ENCODE measurements at regions not wholly inside any gene's neighbourhood (a gene's known extent, or its start where the extent isn't known, plus 50 kb on each side); places are given as distances from the start of the nearest gene placed in this dataset.

DNA sequence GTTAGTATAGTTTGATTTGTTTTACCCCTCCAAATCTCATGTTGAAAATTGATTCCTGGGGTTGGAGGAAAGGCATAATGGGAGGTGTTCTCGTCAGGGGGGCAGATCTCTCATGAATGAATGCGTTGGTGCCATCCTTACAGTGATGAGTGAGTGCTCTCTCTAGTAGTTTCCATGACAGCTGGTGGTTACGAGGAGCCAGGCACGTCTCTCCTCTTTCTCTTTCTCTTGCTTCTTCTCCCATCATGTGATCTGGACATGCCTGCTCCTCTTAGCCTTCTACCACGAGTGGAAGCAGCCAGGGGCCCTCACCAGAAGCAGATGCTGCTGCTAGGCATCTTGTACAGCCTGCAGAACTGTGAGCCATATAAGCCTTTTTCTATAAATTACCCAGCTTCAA lies 454.1 kb downstream of the EFNA5 start:
- no peak for DNase-seq (ENCODE audit: low read depth in 2 of 2)

DNA sequence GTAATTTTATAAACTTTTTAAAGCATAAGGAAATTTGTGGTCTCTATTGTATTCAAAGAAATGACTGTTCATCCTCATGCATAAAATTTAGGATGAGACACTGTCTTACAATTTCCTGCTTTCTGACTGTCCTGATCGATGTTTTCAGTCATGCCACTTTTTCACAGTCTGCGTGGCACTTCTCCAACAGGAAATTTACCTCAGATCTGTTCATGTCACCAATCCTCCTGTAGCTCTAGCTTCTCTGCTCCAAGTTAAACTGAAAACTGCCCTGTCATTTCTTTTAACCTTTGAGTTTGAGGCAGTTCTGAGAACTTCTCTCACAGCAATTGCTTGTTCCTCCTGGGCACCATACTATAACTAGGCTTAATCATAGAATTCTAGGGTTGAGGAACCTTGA lies 455.1 kb downstream of the EFNA5 start:
- no peak for DNase-seq (ENCODE audit: low read depth in 2 of 2)

GRCh38 chr5:107213025-107213424 lies 457.7 kb downstream of the EFNA5 start:
- DNase-seq (ENCODE audit: low read depth in 2 of 2), result no peak

GRCh38 chr5:107211630-107212029 lies 459.1 kb downstream of the EFNA5 start:
- DNase-seq (ENCODE audit: low read depth in 2 of 2), result no peak

GRCh38 chr5:107208867-107209266 lies 461.9 kb downstream of the EFNA5 start:
- no peak for DNase-seq (ENCODE audit: low read depth in 2 of 2)

DNA sequence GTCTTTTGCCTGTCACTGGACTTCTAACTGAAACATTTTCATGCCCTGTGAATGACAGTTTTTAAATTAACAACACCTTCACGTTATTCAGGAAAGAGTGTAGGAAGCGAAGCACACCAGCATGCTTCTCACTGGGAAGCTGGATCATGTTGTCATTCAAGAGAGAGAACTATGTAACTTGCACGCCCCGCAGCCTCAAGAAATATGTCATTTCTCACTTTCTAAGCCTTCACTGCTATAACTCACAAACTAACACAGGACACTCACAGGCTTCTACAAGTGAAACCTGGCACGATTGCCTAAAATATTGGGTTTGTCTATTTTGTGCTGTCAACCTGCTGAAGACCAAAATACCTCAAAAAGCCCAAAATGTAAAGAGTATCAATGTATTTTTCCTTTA lies 466.3 kb downstream of the EFNA5 start:
- no peak for DNase-seq (ENCODE audit: low read depth in 2 of 2)

DNA sequence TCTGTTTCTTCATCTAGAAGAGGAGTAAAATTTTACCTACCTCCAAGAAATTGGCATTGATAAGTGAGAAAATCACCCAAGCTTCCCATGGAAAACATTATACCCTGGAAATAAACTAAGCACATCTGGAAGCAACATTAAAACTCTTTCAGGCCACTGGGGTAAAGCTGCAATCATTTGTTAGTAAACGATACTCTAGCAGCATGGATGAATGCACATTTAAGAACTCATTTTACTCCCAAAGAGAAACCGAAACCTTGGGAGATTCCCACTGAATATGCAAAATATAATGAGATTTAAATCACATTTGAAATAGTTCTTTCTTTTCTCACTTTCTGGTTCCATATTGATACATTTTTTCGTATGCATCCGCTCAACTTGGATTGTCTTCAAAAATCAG lies 467.5 kb downstream of the EFNA5 start:
- DNase-seq (ENCODE audit: low read depth in 2 of 2), result no peak

- no peak for DNase-seq (ENCODE audit: low read depth in 2 of 2)
Measured at GRCh38 chr5:107199756-107200155, 471.0 kb downstream of the EFNA5 start.

- no peak for DNase-seq (ENCODE audit: low read depth in 2 of 2)
Measured at GRCh38 chr5:107196500-107197059, 474.2 kb downstream of the EFNA5 start.

DNA sequence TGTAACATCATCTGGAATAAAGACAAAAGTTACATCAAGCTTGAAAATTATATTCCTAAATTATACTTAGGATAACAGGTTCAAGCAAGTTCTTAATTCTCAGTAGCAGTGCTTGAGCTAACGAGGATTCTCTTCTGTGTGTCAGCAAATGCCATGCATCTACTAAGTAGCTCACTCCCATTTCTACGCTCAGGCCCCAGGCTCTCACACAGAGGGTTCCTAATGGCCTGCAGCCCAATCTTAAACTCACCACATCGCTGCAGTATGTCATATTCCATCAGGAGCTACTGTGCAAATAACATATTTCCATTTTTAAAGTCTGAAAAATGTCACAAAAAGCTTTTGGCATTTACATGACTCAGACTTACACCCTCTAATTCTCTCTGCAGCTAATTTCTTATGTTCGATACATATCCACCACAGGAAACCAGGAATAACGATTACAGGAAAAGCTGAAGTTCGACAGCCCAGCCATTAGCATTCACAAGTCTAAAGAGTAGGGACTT lies 474.8 kb downstream of the EFNA5 start:
- no peak for DNase-seq (ENCODE audit: low read depth in 2 of 2)

DNA sequence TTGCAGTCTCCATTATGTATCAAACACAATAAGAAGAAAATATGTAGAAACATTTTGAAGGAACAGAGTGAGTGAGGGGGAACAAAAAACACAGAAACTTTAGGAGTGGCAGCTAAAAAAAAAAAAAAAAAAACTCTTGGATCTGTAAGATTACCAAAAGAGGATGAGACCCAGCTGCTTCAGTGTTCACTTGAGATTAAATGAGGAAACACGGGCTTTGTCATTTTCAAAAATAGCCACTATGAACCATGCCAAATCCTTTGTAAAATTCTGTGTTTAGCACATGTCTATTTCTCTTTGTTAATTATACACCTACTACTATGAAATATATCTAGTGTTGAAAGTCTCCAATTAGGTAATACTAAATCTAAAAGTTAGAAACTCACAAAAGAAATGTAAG lies 485.9 kb downstream of the EFNA5 start:
- no peak for DNase-seq (ENCODE audit: low read depth in 2 of 2)

- no peak for DNase-seq (ENCODE audit: low read depth in 2 of 2)
Measured at GRCh38 chr5:107184066-107184465, 486.7 kb downstream of the EFNA5 start.

GRCh38 chr5:107170620-107171019 lies 500.1 kb downstream of the EFNA5 start:
- DNase-seq (ENCODE audit: low read depth in 2 of 2), result no peak

DNA sequence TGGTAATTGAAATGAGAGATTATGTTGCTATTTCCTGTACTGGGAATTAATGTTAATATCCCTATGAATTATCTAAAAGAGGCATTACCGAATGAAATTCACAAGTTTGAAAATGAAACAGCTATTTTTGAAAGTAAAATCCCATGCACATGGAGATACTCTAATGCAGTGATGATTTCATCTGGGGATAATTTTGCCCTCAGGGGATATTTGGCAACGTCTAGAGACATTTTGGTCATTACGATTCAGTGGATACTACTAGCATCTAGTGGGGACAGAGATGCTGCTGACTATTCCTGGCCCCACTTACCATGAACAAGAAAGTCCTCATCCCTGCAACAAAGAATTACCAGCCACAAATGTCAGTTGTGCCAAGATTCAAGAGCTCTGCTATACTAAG lies 500.9 kb downstream of the EFNA5 start:
- DNase-seq (ENCODE audit: low read depth in 2 of 2), result no peak

- no peak for DNase-seq (ENCODE audit: low read depth in 2 of 2)
Measured at GRCh38 chr5:107168848-107169752, 501.6 kb downstream of the EFNA5 start.

GRCh38 chr5:107168086-107168485 lies 502.7 kb downstream of the EFNA5 start:
- DNase-seq (ENCODE audit: low read depth in 2 of 2), result no peak

DNA sequence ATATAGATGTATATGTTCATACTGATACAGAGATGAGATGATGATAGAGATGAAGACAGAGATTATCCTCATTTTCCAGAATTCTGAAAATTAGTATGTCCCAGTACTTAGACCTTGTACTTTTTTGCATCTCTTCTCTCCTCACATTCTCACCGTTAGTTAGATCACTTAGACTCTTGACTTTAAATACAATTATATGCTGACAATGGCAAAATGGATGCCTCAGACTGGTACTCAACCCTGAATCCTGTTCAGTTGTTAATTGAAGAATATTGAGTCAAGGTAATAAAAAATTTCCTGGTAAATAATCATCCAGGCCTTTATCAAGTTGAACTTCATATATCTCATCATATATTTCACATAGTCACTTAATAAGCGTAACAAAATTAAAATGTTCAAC lies 505.4 kb downstream of the EFNA5 start:
- DNase-seq (ENCODE audit: low read depth in 2 of 2), result no peak

- no peak for DNase-seq (ENCODE audit: low read depth in 2 of 2)
Measured at GRCh38 chr5:107157809-107158208, 512.9 kb downstream of the EFNA5 start.

GRCh38 chr5:107155707-107156106 lies 515.0 kb downstream of the EFNA5 start:
- DNase-seq (ENCODE audit: low read depth in 2 of 2), result no peak

GRCh38 chr5:107154593-107154992 lies 516.1 kb downstream of the EFNA5 start:
- no peak for DNase-seq (ENCODE audit: low read depth in 2 of 2)

DNA sequence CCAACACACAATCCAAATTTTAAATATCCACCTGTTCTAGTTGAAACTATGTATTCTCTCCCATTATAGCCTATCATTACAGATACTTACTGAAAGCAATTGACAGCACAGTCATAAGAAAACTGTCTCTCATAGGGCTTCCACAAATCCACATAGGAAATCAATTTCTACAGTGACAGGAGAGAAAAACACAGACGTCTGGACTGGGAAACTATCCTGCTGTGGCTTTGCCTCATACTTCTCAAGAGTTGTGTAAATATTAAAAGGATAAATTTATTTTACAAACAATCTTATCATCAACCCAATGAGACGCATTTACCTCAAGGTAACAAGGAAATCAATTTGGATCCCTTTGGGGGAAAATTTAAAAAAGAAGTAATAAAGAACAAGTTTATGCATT lies 517.5 kb downstream of the EFNA5 start:
- no peak for DNase-seq (ENCODE audit: low read depth in 2 of 2)

GRCh38 chr5:107149243-107150005 lies 521.3 kb downstream of the EFNA5 start:
- DNase-seq (ENCODE audit: low read depth in 2 of 2), result no peak

DNA sequence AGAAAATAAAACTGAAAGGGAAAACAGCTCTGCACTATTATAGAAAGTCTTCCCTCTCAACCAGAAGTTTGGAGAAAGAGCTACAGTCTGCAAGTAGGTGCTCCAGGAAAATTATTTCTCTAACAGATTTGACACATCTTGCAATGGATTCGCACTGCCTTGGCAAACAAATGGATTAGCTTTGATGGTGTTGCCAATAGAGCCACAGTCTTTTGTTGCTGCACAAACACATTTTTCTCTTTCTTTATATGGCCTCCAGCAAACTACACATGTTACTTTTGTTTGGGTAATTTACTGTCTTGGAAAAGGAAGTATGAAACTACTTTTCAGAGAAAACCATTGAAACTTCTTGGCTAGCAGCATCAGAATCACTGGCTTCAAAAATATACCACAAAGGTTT lies 523.1 kb downstream of the EFNA5 start:
- DNase-seq (ENCODE audit: low read depth in 2 of 2), result no peak
